ENCODE measurements at regions not wholly inside any gene's neighbourhood (a gene's known extent, or its start where the extent isn't known, plus 50 kb on each side); places are given as distances from the start of the nearest gene placed in this dataset.

- DNase-seq (ENCODE audit: low read depth) = no peak
Observed at GRCh38 chr12:13383379-13383778, 186.9 kb downstream of the EMP1 start.

- DNase-seq (ENCODE audit: low read depth) = no peak
Observed at GRCh38 chr12:13380297-13380696, 183.8 kb downstream of the EMP1 start.

- no peak for DNase-seq (ENCODE audit: low read depth)
Observed at GRCh38 chr12:13379531-13380188, 183.1 kb downstream of the EMP1 start.

DNA sequence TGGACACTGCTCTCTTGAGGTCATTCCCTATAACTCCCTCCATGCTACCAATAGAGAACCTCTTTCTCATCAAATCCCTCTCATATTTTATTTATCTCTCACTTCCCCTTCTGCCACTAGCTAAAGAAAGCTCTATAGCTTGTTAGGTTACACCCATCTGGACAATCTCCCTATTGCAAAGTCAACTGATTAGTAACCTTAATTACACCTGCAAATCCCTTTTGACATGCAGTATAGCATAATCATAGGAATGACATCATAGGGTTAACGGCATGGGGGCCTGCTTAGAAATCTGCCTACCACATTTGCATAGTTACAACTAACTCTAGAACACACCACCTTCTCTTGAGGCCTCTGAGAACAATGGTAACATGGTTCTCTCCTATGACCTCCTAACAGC, 181.2 kb downstream of the EMP1 start:
- no peak for DNase-seq (ENCODE audit: low read depth)

DNA sequence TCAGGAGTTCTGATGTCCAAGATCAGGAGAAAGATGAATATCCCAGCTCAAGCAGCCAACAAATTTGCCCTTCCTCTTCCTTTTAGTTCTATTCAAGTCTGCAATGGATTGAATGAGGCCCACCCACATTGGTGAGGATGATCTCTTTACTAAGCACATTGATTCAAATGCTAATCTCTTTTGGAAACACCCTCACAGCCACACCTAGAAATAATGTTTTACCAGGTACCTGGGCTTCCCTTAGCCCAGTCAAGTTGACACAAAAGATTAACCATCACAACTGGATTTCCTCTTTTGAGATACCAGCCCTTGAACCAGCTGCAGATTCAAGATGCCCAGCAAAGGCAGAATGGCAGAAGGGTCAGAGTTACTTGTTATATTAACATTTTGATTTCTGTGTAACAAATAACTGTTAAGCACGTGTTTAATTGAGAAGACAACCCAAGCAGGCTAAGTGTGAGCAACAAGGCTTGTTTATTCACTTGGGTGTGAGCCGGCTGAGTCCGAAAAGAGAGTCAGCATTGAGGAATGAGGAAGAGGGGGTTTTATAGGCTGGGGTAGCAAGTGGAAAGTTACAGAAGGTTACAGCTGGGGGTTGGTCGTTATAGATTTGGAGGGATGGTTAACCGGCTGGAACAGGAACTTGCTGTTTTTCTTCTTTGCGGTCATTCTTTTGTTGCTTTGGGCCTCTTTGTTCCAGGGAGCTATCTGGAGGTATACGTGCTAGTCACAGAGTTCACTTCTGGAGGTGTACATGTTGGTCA, 180.3 kb downstream of the EMP1 start:
- no peak for DNase-seq (ENCODE audit: low read depth)

- DNase-seq (ENCODE audit: low read depth) = no peak
Observed at GRCh38 chr12:13375583-13376345, 179.2 kb downstream of the EMP1 start.

GRCh38 chr12:13374793-13375192, 178.3 kb downstream of the EMP1 start:
- DNase-seq (ENCODE audit: low read depth) = no peak

GRCh38 chr12:13373803-13374202, 177.3 kb downstream of the EMP1 start:
- no peak for DNase-seq (ENCODE audit: low read depth)

DNA sequence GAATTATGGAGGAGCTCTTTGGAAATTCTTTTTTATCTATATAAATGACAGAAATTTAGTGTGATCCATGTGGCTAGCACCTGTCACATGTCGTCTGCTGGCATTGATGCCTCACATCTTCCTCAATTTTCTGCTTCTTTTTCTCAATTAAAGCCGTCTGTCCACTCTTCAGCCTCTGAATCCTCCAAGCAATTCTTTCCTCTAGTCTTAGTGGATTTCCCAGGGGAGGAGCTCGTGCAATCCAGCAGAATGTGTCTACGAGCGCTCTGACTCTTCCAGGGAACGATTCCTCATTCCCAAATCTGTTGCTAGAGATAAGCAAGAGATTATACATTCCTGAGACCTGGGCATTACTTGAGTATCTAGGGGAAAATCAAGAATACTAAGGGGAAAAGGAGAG, 176.6 kb downstream of the EMP1 start:
- DNase-seq (ENCODE audit: low read depth) = no peak

DNA sequence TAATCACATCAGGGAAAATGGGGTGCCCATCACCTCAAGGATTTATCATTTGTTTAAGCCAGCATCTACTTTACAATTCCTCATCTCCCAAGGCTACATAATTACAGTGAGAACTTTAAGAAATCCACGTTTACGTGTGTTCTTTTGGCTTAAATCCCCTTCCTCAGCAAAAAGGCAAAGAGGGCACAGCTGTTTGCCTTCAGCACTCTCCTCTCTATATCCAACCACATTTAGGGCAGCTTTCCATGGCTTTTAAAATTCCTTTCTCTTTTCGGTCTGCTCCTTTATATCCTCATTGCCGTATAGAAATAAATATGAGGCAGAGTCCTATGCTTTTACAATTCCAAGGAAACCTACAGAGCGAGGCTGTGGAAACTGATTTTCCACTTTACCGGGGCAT, 175.9 kb downstream of the EMP1 start:
- DNase-seq (ENCODE audit: low read depth) = no peak

GRCh38 chr12:13371797-13372196, 175.3 kb downstream of the EMP1 start:
- no peak for DNase-seq (ENCODE audit: low read depth)

GRCh38 chr12:13371367-13371766, 174.8 kb downstream of the EMP1 start:
- no peak for DNase-seq (ENCODE audit: low read depth)

DNA sequence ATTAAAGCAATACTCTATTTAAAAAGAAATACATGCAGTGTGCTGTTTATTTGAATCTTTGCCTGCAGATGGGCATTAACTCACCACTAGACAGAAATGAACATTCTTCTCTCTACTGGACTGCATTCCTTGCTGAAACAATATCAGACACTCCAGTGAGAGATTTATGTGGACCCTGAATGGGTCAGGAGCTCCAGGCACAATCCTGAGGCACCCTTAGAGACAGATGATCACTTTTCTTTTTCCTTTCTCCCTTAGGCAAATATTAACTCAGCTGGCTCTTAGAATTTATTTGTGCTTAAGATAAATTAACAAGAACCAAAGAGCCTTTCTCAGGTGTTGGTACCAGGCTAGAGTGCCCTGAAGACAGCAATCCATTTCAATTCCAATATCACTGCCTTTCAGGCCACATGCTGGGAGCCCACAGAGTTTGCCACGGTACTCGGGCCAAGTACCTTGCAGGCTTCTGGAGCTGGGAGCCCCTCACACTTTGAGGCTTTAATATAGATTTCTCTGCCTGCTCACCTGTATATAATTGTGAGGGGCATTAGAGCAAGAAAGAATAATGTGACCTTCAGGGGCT, 173.0 kb downstream of the EMP1 start:
- DNase-seq (ENCODE audit: low read depth) = no peak

DNA sequence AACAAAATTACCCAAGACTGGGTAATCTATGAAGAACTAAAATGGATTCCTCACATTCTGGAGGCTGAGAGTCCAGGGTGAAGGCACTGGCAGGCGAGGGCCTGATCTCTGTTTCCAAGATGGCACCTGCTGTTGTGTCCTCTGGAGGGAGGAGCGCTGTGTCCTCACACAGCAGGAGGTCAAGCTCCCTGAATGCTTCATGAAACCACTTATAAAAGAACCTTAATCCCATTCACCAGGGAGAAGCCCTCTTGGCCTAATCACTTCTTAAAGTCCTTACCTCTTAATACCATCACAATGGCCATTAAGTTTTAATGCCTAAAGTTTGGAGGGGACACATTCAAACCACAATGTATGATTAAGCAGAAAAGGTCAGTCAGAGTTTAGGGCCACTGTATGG, 172.4 kb downstream of the EMP1 start:
- DNase-seq (ENCODE audit: low read depth) = no peak

DNA sequence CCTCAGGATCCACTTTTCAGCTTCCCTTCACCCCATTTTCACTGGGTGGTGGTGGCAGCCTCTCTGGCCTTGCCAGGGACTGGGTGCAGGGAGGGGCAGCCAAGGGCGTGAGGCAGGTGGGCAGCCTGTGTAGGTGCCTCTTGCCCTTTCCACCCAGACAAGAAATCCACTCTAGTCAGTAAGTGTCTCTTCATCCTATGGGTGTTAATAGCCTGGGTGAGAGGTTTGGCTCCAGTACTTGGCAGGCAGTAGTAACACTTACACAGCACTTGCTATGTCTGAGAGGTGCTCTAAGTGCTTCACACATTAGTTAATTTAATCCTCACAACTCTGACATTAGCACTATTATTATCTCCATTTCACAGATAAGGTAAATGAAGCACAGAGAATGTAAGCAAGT, 171.9 kb downstream of the EMP1 start:
- no peak for DNase-seq (ENCODE audit: low read depth)

- DNase-seq (ENCODE audit: low read depth) = no peak
Observed at GRCh38 chr12:13367973-13368372, 171.4 kb downstream of the EMP1 start.

DNA sequence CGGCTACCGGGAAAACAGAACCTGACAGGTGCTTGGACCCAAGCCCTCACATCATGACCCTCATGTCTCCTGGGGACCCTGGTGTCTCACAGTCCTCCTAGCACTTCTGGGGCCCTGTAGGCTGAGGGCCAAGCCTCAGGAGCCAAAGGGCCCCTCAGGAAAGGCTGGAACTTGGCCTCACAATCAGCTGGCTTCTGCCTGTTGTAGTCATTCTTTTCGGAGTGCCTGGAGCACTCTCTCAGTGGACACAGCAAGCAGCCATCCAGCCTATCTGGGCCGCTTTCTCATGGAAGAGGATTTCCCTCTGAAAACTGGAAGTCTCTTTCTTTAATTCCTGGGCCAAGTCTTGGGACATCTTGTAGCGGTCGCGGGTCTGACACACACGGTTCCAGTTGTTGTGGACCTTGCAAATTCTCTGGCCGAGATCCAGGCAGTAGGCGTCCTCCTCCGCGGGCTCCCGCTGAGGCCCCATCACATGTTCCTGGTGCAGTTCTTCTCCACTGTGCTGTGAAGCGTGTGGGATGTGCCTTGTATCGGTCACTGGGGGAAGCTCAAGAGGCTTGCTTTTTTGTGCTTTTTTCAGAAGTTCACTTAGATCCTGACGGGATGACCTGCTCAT, 169.3 kb downstream of the EMP1 start:
- DNase-seq (ENCODE audit: low read depth) = no peak

GRCh38 chr12:13362260-13362841, 165.8 kb downstream of the EMP1 start:
- DNase-seq (ENCODE audit: low read depth) = peak; percentile 9

DNA sequence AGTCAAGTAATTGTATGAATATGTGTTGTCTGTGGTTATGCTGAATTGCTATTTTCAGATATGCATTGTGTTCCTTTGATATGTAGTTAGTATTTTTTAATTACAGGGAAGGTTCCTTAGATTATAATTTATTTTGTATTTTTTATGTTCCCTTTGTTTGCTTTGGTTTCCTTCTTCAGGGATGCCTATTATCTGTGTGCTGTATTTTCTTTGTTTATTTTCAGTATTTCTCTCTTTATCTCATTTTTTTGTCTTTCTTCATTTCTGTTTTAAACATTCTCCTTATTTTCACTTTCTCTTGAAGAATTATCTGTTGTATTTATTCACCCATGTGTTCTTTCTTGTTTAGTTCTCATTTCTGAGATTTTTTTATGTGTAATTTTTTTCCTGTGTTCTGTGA, 163.1 kb downstream of the EMP1 start:
- DNase-seq (ENCODE audit: low read depth) = no peak

- no peak for DNase-seq (ENCODE audit: low read depth)
Observed at GRCh38 chr12:13358391-13358905, 161.9 kb downstream of the EMP1 start.

DNA sequence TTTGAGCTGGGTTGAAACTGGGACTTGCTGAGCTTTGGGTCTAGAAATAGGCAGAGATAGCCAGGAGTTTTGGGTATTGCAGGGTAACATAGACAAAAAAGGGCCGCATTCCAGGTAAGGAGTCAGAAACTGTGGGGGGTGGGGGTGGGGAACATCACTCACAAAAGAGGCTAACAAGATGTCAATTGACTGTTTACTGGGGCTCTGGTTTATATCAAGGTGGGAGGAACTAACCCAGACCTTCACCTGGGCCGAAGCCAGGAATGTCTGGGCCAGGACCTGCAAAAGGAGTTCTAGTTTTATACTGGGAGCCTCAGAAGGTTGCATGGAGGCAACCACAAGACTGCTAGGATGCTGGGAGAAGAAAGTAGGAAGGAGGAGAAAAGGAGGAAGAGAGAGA, 154.4 kb downstream of the EMP1 start:
- DNase-seq (ENCODE audit: low read depth) = no peak

DNA sequence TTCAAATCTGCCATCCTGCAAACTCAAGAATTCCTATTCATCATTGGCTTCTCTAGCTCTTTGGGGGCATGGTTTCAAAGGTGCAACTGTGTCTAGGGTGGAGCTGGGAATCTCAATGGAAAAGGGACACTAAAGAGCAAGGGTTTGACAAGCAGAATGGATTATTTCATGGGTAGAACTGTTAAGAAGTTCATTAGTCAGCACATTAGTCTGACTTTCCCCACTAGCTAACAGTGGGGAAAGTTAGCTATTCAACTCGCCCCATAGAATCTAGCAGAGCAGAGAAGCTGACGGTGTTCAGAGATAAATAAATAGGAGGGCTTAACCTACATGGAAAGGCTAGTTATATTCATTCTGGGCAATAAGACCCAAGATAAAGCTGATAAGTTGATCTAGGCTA, 153.9 kb downstream of the EMP1 start:
- no peak for DNase-seq (ENCODE audit: low read depth)

Data from stimulated activated CD8-positive, alpha-beta memory T cell treated with anti-CD3 and anti-CD28 coated beads, Interleukin-15, amount 100 ng/mL, for 1 hour (primary cell).